Mesenteric fat pad (tissue), 1 donor: ENCODE measurements at regions not wholly inside any gene's neighbourhood (a gene's known extent, or its start where the extent isn't known, plus 50 kb on each side); places are given as distances from the start of the nearest gene placed in this dataset.

Experiments used
- DNase-seq: peaks from one replicate; pipeline ENCODE4 v3.0.0-alpha.2; 2020; ENCODE audit warnings: low spot score
- donor health status: DM: yes; HTN: yes; CAD: no.

GRCh38 chr21:15520811-15521643, 208.8 kb upstream of the USP25 start:
- no peak for DNase-seq

GRCh38 chr21:15521644-15522001, 208.2 kb upstream of the USP25 start:
- no peak for DNase-seq

GRCh38 chr21:15522148-15522547, 207.6 kb upstream of the USP25 start:
- no peak for DNase-seq

DNA sequence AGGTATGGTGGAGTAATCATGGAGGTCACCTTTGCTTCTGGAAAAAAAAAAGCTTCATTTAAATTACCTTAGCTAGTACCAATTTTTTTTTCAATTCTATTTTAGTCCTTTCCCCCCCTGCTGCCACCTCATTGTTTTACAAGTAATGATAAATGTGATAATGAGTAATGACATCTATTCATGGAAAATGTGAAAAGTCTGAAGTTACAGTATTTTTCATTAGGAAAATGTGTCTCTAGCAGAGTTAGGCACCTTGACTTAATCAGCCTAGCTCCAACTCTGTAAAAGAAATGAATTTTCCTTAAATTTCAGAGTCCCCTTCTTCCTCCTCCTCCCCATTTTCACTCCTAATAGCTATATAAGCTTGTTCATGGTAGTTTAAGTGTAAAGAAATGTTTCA, 204.9 kb upstream of the USP25 start:
- no peak for DNase-seq

- no peak for DNase-seq
Observed at GRCh38 chr21:15526798-15527197, 203.0 kb upstream of the USP25 start.

GRCh38 chr21:15528346-15528745, 201.4 kb upstream of the USP25 start:
- no peak for DNase-seq

- no peak for DNase-seq
Observed at GRCh38 chr21:15531986-15532385, 197.8 kb upstream of the USP25 start.

DNA sequence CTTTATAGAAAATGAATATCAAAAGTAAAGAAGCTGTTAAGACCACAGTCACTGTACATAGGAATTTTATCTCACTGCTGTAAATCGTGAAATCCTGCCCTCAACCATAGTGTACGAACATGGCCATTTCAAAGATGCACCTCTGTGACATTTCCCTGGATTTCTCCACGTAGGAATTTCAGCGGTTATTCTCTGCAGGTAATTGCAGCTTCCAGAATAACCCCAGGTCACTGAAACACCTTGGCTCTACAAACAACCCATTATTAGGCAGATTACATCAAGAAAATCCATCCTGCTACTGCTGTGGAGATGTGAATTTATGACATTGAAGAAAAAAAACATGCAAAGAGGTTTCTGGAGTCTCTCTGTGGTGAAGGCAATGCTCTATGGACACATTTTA, 196.2 kb upstream of the USP25 start:
- no peak for DNase-seq

- DNase-seq = no peak
Observed at GRCh38 chr21:15534450-15534886, 195.3 kb upstream of the USP25 start.

DNA sequence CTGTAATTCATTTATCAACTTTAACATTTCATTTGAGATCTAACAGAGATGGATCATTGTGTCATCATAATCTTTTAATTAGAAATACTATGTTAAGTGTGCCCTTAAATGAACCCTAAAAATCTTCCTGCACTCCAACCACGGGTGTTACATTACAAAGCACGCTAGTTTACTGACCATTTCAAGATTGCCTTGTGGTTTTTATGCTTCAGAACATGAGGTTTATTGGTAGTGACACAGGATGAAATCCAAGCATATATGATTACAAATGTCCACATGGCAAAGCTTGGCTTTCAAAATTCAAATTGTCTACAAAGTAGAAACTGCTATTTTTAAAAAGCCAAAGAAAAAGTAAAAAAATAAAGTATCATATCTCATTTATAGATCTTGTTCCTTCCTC, 190.4 kb upstream of the USP25 start:
- DNase-seq = no peak

- DNase-seq = no peak
Observed at GRCh38 chr21:15543473-15543872, 186.3 kb upstream of the USP25 start.

- DNase-seq = no peak
Observed at GRCh38 chr21:15549671-15550070, 180.1 kb upstream of the USP25 start.

GRCh38 chr21:15552914-15553494, 176.8 kb upstream of the USP25 start:
- no peak for DNase-seq

- DNase-seq = no peak
Observed at GRCh38 chr21:15557925-15558324, 171.9 kb upstream of the USP25 start.

DNA sequence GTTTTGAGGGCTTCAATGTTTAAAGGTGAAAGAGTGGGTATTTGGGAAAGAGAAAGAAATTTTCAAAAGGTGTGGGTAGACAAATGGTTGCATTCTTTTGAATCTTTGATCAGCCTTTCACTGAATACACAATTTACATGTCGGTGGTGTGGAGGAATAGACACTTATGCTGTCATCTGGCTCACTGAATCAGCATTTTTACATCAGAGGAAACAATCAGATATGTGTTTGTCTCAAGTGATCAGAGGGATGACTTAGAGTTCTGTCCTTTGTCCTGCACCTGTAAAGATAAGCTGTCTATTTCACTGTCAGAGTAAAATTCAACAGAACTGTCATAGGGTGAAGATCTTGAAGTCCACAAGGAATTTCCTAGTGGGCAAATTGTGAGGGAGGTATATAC, 170.9 kb upstream of the USP25 start:
- DNase-seq = no peak

GRCh38 chr21:15559660-15560059, 170.1 kb upstream of the USP25 start:
- DNase-seq = no peak

- no peak for DNase-seq
Observed at GRCh38 chr21:15560383-15561056, 169.3 kb upstream of the USP25 start.

GRCh38 chr21:15562748-15563147, 167.0 kb upstream of the USP25 start:
- DNase-seq = no peak

GRCh38 chr21:15564907-15565306, 164.9 kb upstream of the USP25 start:
- DNase-seq = no peak

DNA sequence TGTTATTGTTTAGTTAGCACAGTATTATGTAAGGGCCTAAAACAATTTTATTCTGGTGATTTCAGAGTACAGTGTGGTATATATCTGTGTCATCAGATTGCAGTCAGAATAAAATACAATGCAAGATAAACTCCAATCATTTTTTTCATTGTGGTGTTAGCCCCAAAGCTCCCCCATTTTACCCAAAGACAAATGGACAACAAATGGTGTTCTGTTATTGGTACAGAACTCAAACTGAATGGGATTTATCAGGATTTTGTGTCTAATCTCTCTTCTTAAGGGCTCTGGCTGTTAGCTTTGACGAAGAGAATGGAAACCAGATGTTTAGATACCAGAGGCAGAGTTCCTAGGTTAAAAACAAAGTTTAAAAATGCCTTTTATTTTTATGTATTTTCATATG, 163.1 kb upstream of the USP25 start:
- no peak for DNase-seq

GRCh38 chr21:15567191-15567590, 162.6 kb upstream of the USP25 start:
- DNase-seq = no peak

DNA sequence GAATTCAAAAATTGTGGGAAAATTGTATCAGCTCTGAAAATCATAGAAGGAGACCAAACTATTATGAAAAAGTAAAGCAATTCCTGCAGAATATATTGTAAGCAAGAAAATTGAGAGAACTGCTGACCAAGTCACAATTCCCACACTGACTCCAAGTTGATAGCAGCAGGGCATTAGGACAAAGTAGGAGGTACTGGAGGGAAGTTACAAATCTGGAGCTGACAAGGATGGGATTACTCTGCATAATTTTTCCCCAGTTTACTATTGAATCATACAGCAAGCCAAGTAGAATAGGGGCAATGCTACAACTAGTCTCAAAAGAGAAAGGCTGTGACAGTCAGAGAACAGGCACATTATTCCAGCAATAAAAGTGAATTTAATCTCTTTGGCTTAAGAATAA, 161.3 kb upstream of the USP25 start:
- no peak for DNase-seq
